DND-41 (cell line): ENCODE measurements at regions not wholly inside any gene's neighbourhood (a gene's known extent, or its start where the extent isn't known, plus 50 kb on each side); places are given as distances from the start of the nearest gene placed in this dataset.
A peak's percentile ranks its signal among the peaks of the same experiment; 100 is the strongest.

ENCODE experiments used
- ATAC-seq: fragments of 200-7000 bp; cut with Tn5 transposase; 3 replicates; pipeline ENCODE4 v1.9.1; 2021; ENCODE audit warnings: low read depth; ENCODE audit not compliant: insufficient read depth
- DNase-seq: peaks from one replicate; pipeline ENCODE4 v3.0.0-alpha.2; 2020
- H2AFZ ChIP-seq: 2 replicates; pipeline ENCODE4 v1.6.0; 2012; ENCODE audit warnings: low read depth, low read length
- H3K27ac ChIP-seq: 2 replicates; pipeline ENCODE4 v1.5.1; 2012; ENCODE audit warnings: low read length, inconsistent platforms
- H3K27me3 ChIP-seq: fragments of 200-600 bp; sonication (generic); 2 replicates; pipeline ENCODE4 v1.6.0; 2012; ENCODE audit warnings: low read length, mild to moderate bottlenecking, inconsistent platforms; ENCODE audit not compliant: insufficient read depth, poor library complexity
- H3K36me3 ChIP-seq: 2 replicates; pipeline ENCODE4 v1.5.1; 2012; ENCODE audit warnings: low read length, inconsistent platforms; ENCODE audit not compliant: insufficient read depth
- H3K4me1 ChIP-seq: 2 replicates; pipeline ENCODE4 v1.5.1; 2012; ENCODE audit warnings: mild to moderate bottlenecking, low read length; ENCODE audit not compliant: insufficient read depth
- H3K4me2 ChIP-seq: 2 replicates; pipeline ENCODE4 v1.6.0; 2012; ENCODE audit warnings: mild to moderate bottlenecking, moderate library complexity, low read length, inconsistent platforms; ENCODE audit not compliant: insufficient read depth
- H3K4me3 ChIP-seq, 2 experiments: fragments of 200-600 bp in 1 of 2; shearing (Covaris generic) in 1 of 2; 2 replicates each; pipeline ENCODE4 v1.5.1; 2012 to 2016; ENCODE audit warnings: inconsistent platforms in 2 of 2, low read length in 2 of 2, mild to moderate bottlenecking in 2 of 2, low read depth in 1 of 2, moderate library complexity in 1 of 2
- H3K79me2 ChIP-seq: 2 replicates; pipeline ENCODE4 v1.6.0; 2012; ENCODE audit warnings: low read length, inconsistent platforms; ENCODE audit not compliant: insufficient read depth
- H3K9ac ChIP-seq: 2 replicates; pipeline ENCODE4 v1.6.0; 2012; ENCODE audit warnings: low read depth, mild to moderate bottlenecking, inconsistent platforms, low read length, moderate library complexity
- H3K9me3 ChIP-seq: 2 replicates; pipeline ENCODE4 v1.5.1; 2012; ENCODE audit warnings: low read length, moderate library complexity, mild to moderate bottlenecking, inconsistent platforms; ENCODE audit not compliant: insufficient read depth, severe bottlenecking
- H4K20me1 ChIP-seq: 2 replicates; pipeline ENCODE4 v1.6.0; 2012; ENCODE audit warnings: low read length; ENCODE audit not compliant: insufficient read depth
- CTCF ChIP-seq: IDR thresholded peaks from 2 replicates; pipeline ENCODE4 v1.5.1; 2012; ENCODE audit warnings: borderline replicate concordance, low read length, moderate library complexity, mild to moderate bottlenecking; ENCODE audit not compliant: poor library complexity, severe bottlenecking; ENCODE audit errors: extremely low read depth
- EZH2 ChIP-seq: IDR thresholded peaks from 3 replicates; pipeline ENCODE4 v1.6.1; 2012; ENCODE audit warnings: borderline replicate concordance, low read depth, mild to moderate bottlenecking, moderate library complexity, low read length, inconsistent platforms; ENCODE audit not compliant: severe bottlenecking

GRCh38 chr3:31403197-31403596, 129.5 kb upstream of the STT3B start:
- TF ChIP-seq EZH2, result no peak
- TF ChIP-seq CTCF, result no peak
- Histone ChIP-seq H3K79me2 (no peaks in the 10 kb centered on the region), H3K4me1 (peaks cover 13% of the 10 kb centered on the region), H3K27me3 (no peaks in the 10 kb centered on the region), H3K9ac (no peak overlapping the region), H2AFZ (no peak overlapping the region), H3K4me2 (no peak overlapping the region), H4K20me1 (no peaks in the 10 kb centered on the region), H3K36me3 (no peaks in the 10 kb centered on the region), H3K27ac (no peak overlapping the region), H3K9me3 (no peaks in the 10 kb centered on the region), H3K4me3 (no peak overlapping the region)
- ATAC-seq (no peak), DNase-seq (no peak)

GRCh38 chr3:31404871-31405270, 127.9 kb upstream of the STT3B start:
- no peak for ATAC-seq
- no peak overlapping the region for H3K9ac ChIP-seq
- no peaks in the 10 kb centered on the region for H3K9me3 ChIP-seq
- TF ChIP-seq EZH2 (no peak), CTCF (no peak)
- no peak overlapping the region for H3K4me3 ChIP-seq
- no peak overlapping the region for H3K27ac ChIP-seq
- H3K4me1 ChIP-seq, result peaks cover 2% of the 10 kb centered on the region
- H4K20me1 ChIP-seq, result no peaks in the 10 kb centered on the region
- H3K36me3 ChIP-seq, result no peaks in the 10 kb centered on the region
- H3K4me2 ChIP-seq, result no peak overlapping the region
- H3K27me3 ChIP-seq, result no peaks in the 10 kb centered on the region
- DNase-seq, result no peak
- H2AFZ ChIP-seq, result no peak overlapping the region
- no peaks in the 10 kb centered on the region for H3K79me2 ChIP-seq

- Histone ChIP-seq H3K36me3 (no peaks in the 10 kb centered on the region), H4K20me1 (no peaks in the 10 kb centered on the region), H3K27ac (no peak overlapping the region), H3K4me1 (no peaks in the 10 kb centered on the region), H2AFZ (no peak overlapping the region), H3K79me2 (no peaks in the 10 kb centered on the region), H3K4me2 (no peak overlapping the region), H3K9me3 (no peaks in the 10 kb centered on the region), H3K27me3 (no peaks in the 10 kb centered on the region), H3K4me3 (no peak overlapping the region), H3K9ac (no peak overlapping the region)
- DNase-seq, result no peak
- no peak for ATAC-seq
- TF ChIP-seq EZH2 (no peak), CTCF (no peak)
These were observed 127.2 kb upstream of the STT3B start for GRCh38 chr3:31405515-31405914.

DNA sequence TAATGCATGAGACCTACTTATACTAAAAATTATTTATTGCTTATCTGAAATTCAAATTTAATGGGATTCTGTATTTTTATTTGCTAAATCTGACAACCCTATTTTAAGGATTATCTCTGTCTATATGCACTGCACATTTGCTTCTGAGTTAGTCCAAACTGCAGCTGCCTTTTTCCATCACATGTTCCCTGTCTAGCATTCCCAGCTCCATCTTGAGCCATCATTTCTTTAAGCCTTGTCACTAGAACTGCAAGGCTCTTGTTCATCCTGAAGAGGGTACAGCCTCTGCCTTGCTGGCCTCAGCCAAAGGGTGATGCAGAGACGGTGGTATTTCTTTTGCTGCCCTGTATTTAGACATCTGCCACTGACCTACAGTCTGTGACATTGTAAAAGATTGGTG, 125.8 kb upstream of the STT3B start:
- H3K4me2 ChIP-seq, result no peak overlapping the region
- H3K27ac ChIP-seq, result no peak overlapping the region
- H2AFZ ChIP-seq, result 0 out of 2 replicates have a peak overlapping the region, but pooled peaks have one; percentile 35
- H3K4me1 ChIP-seq, result no peaks in the 10 kb centered on the region
- H3K9ac ChIP-seq, result no peak overlapping the region
- no peak for ATAC-seq
- H4K20me1 ChIP-seq, result no peaks in the 10 kb centered on the region
- no peak for TF ChIP-seq EZH2
- TF ChIP-seq CTCF, result no peak
- H3K27me3 ChIP-seq, result no peaks in the 10 kb centered on the region
- no peaks in the 10 kb centered on the region for H3K9me3 ChIP-seq
- no peak for DNase-seq
- H3K79me2 ChIP-seq, result no peaks in the 10 kb centered on the region
- no peak overlapping the region for H3K4me3 ChIP-seq
- H3K36me3 ChIP-seq, result no peaks in the 10 kb centered on the region
